ENCODE measurements at regions not wholly inside any gene's neighbourhood (a gene's known extent, or its start where the extent isn't known, plus 50 kb on each side); places are given as distances from the start of the nearest gene placed in this dataset.

DNA sequence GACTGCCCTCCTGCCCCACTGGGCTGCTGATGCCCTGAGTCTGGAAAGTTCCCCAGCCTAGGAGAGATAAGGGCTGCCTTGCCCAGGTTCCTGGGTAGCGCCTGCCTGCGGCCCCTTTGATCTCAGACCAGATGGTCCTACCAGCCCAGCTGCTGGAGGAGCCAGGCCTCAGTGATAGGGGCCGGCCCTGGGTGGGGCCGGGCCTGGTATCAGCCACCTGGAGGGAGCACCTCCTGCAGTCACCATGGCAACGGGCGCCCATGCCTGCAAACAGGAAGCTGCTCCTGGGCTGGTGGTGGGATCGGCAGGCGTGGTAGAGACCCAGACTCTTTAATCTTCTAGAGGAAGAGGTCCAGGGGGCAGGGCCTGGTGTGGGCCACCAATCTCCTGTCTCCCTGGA lies 119.7 kb upstream of the WNT4 start:
- no peak for DNase-seq (ENCODE audit: low read depth in 3 of 3, low spot score in 2 of 3)

- DNase-seq (ENCODE audit: low read depth in 3 of 3, low spot score in 2 of 3): no peak
Observed at GRCh38 chr1:22263359-22263758, 120.5 kb upstream of the WNT4 start.

DNA sequence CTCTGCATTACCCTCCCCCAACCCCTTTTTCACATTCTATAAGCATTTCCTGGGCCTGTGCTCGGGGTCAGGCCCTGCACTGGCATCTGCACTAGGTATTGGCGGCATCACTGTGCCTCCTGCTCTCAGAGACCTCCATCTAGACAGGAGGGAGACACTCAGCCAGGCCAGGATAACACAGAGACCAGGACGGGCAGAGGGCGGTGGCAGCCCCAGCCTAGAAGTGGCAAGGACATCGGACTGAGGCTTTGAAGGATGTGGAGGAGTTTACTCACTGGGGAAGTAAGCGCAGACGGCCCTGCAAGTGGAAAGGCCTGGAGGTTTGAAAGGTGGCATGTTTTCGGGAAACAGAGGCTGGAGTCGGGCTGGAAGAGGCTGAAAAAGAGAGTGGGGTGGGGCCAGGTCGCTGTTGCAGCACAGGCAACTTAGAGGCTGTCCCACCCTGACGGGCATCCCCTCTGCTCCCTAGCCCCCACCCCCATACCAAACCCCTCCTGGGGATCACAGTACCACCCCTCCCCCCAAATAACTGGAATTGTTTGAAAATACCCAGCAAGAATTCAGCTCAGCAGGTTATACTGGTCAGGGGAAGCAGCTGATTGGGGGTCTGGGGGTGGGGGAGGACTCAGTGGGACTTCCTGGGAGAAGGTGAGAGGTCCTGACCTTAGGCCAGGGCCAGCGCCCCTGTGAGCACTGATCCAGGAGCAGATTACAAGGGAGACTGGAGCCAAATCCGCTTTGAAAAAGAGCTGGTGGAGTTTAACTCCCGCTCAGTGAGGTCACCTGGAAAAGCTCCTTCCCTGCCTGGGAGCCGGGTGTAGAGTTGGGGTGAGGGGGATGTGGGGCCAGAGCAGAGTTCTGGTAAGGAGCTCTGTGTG lies 121.8 kb upstream of the WNT4 start:
- no peak for DNase-seq (ENCODE audit: low read depth in 3 of 3, low spot score in 2 of 3)

GRCh38 chr1:22266141-22266540 lies 123.2 kb upstream of the WNT4 start:
- DNase-seq (ENCODE audit: low read depth in 3 of 3, low spot score in 2 of 3): no peak

DNA sequence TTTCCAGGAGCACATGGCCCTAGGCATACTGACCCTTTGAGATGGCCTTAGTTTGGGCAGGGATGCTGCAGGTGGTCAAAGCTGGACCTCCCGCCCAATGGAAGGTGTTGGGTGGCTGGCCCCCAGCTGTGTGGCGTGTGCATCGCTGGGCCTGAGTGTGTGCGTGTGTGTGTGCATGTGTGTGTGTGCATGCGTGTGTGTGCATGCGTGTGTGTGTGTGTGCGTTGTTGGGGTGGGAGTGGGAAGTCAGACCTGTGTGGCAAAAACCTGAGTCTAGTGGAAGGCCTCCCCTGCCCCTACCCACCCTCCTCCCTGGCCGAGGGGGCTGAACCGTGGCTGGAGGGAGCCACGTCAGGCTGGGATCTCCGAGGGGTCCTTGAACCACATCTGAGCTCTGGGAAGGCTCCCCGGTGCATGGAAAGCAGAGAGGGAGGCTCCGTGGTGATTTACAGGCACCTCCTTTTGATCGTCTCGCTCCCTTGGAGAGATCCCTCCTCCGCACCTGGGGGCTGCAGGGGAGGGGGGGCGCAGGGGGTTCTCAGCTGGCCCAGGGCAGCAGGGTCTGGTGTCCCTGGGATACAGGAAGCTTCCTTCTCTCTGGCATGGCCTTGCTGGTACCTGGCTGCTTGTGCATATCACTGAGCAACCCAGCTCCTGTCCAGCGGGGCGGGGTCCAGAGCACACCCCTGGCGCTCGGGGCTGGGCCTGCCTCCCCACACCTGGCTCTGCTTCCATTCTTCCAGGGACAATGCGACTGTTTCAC lies 124.7 kb upstream of the WNT4 start:
- no peak for DNase-seq (ENCODE audit: low read depth in 3 of 3, low spot score in 2 of 3)

DNA sequence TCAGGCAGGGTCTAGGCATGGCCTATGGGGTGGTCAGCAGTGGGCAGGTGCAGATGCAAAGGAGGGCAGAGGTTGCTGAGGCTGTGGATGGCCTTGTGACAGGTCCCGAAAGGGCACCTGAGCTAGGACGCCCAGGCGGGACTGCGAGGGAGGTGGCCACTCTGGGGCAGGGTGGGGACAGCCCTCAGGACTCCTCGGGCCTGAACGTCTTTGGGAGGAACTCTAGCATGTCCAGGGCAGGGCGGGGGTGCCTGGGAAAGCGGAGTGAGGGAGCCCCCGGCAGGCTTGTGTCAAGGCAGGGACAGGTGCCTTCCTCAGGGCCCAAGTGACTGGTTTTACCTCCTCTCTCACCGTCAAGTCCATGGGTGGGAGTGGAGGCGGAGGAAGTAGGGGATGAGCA lies 125.4 kb upstream of the WNT4 start:
- no peak for DNase-seq (ENCODE audit: low read depth in 3 of 3, low spot score in 2 of 3)

- DNase-seq (ENCODE audit: low read depth in 3 of 3, low spot score in 2 of 3): no peak
Observed at GRCh38 chr1:22271847-22272801, 129.2 kb upstream of the WNT4 start.

GRCh38 chr1:22273686-22274681 lies 131.1 kb upstream of the WNT4 start:
- DNase-seq (ENCODE audit: low read depth in 3 of 3, low spot score in 2 of 3): no peak

DNA sequence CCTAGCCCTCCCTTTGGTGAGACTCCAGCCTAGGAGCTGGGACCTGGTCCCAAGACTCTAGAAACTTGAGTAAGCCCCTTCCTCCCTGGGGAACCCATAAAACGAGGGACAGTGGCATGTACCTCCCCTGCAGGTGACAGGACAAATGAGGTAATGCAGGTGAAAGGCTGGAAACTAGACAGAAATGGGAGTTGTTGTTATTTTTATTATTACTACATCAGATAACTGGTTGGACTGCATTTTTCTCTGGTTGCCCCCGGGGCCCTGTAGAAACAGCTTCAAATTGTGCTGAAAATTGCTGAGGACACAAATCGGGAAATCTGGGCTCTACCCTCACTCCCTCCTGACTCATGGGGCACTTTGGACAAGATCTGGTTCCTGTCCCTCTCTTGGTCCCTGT lies 132.3 kb upstream of the WNT4 start:
- no peak for DNase-seq (ENCODE audit: low read depth in 3 of 3, low spot score in 2 of 3)

DNA sequence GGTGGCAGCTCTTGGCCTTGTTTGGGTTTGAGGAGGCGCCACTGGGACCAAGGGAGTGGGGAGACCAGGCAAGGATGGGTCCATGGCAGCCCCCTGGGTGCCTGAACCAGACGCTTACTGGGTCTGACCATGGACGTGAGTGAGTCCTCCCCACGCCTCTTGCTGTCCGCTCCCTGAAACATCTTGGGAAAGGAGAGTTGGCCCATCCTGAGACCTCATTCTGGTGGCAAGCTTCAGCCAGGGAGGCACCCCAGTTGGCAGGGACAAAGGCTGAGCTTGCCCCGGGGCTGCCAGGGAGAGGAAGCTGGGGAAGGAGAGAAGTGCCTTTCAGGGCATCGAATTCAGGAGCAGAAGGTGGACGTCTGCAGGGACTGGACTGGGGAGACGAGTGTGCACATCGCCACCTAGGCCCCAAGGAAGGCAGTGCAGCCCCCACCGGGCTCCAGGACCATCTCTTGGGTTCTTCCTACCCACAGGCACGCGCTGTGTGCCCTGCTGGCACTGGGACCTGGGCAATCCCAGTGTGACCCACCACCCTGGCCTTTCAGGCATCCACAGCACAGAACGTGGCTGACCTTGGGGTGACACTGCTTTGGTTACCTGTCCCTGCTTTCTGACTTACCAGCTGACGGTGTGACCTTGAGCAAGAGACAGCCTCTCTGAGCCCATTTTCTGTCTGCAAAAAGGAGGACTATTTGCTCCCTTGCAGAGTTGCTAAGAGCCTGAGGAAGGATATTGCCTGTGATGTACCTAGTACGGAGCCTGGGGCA lies 132.9 kb upstream of the WNT4 start:
- no peak for DNase-seq (ENCODE audit: low read depth in 3 of 3, low spot score in 2 of 3)

DNA sequence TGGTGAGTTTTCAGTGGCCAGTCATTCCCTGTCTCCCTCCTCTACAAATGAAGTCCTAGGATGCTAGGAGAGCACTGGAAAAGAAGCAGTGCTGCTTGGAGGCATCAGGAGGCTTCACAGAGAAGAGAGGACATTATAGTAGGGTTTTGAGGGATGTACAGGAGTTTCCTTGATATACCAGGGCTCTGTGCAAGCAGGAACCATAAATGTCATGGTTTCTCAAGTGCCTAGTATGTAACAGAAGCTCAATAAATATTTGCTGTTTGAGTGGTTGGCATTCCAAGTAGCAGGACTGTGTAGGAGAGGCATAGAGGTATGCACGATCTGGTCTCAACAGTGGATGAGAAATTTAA lies 133.5 kb upstream of the WNT4 start:
- no peak for DNase-seq (ENCODE audit: low read depth in 3 of 3, low spot score in 2 of 3)

GRCh38 chr1:22277662-22278061 lies 134.8 kb upstream of the WNT4 start:
- no peak for DNase-seq (ENCODE audit: low read depth in 3 of 3, low spot score in 2 of 3)

DNA sequence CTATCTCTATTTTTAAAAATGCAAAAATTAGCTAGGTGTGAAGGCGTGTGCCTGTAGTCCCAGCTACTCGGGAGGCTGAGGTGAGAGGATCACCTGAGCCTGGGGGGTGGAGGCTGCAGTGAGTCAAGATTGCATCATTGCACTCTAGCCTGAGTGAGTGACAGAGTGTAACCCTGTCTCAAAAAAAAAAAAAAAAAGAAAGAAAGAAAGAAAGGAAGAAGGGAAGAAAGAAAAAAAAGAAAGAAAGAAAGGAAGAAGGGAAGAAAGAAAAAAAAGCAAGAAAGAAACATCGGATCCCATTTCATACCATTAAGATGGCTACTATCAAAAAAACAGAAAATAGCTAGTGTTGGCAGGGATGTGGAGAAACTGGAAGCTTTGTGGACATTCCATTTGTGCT lies 136.8 kb upstream of the WNT4 start:
- no peak for DNase-seq (ENCODE audit: low read depth in 3 of 3, low spot score in 2 of 3)

- DNase-seq (ENCODE audit: low read depth in 3 of 3, low spot score in 2 of 3): no peak
Observed at GRCh38 chr1:22280526-22280925, 137.6 kb upstream of the WNT4 start.

DNA sequence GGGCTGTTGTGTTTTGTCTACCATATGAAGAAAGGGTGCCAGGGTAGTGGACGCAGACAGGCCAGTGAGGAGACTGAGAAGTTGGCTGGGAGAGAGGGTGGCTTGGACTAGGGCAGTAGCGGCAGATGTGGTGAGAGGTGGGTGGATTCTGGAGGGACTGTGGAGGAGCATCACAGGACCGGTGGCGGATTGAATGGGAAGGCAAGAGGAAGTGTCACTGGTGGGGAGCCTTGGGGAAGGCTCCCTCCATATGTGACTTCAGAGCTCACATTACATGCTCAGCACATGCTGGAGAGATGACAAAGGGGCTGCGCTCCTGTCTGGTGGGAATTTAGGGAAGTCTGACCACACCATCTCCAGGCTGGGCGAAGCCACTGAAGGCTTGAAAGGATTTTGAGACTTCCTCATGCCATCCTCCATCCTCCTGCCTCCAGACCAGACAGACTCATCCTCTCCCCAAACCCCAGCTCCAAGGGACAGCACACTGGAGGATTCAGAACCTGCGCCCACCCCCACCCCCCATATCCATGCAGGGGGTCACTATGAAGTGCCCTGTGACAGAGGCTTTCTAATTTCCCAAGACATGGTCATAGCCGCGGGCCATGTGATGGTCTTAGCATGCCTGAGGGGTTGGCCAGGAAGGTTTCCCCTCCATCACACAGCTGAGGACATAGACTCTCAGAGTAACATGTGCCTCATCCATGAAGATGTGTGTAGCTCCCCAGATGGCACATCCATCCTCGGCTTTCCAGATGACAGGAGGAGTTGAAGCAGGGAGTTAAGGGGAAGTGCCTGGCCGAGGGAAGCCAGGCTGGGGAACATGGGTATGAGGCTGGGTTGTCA lies 138.8 kb upstream of the WNT4 start:
- DNase-seq (ENCODE audit: low read depth in 3 of 3, low spot score in 2 of 3): no peak

DNA sequence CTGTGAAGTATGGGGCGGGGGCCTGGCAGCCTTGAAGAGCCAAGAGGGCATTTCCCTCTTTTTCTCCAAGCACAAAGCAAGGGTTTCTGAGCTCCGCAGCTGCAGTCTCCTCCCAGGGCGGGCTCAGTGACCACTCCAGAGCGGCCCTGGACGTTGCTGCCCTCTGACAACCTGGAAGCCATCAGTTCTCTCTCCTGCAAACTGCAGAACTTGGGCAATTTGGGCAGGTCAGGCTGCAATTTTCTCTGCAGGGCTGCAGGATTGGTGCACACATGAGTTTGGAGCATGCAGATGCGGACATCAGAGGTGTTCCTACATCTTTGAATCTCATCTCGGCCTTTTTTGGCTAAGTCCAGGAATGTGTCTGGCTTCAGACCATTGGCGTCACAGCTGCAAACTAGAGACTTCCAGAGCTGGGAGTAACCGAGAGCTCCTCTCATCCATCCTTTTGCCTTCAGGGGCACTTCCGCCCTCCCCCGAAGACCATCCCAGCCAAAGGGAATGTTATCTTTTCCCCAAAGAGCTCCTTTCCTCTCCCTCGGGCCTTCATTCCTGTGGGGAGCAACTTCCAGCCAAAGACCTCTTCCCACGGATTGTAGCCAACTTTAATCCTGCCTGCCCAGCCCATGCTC lies 139.6 kb upstream of the WNT4 start:
- DNase-seq (ENCODE audit: low read depth in 3 of 3, low spot score in 2 of 3): no peak

- no peak for DNase-seq (ENCODE audit: low read depth in 3 of 3, low spot score in 2 of 3)
Observed at GRCh38 chr1:22283596-22283995, 140.7 kb upstream of the WNT4 start.

GRCh38 chr1:22284236-22284635 lies 141.3 kb upstream of the WNT4 start:
- DNase-seq (ENCODE audit: low read depth in 3 of 3, low spot score in 2 of 3): no peak
